GM19397 (cell line): ENCODE measurements at regions not wholly inside any gene's neighbourhood (a gene's known extent, or its start where the extent isn't known, plus 50 kb on each side); places are given as distances from the start of the nearest gene placed in this dataset.

ENCODE experiments used
- ATAC-seq: cut with Tn5 transposase; IDR thresholded peaks from one replicate; pipeline ENCODE4 v1.9.1; 2021; ENCODE audit warnings: mild to moderate bottlenecking, moderate library complexity; ENCODE audit not compliant: unreplicated experiment

DNA sequence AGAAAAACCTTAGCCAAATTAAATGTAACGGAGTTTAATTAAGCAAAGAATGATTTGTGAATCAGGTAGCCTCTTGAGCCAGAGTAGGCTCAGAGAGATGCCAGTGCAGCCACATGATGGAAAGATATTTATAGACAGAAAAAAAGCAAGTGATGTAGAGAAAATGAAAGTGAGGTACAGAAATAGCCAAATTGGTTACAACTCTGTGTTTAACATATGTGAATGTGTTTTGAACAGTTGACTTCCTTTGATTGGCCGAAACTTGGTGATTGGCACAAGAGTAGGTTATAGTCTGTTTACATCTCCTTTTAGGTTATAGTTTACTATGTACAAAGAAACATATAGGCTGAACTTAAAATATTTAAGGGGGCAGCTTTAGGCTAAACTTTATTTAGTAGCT lies 459.9 kb upstream of the BOD1L1 start:
- peak; percentile 70 for ATAC-seq

DNA sequence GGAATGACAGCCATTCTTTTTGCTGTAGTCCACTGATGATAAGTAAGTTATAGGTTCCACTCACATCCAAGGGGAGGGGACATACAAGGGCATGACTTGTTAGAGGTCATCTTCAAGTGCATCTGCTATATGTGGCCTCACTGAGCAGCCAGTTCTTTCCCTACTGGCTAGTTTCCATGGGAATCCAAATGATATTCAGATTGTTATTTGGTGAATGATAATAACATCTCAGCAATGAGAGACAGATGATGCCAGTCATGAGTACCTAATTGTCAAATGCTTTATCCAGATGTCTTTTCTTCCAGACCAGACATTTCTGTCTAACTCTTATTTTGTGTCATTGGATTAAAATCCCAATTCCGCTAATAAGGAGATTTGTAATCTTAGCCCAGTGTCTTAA lies 460.4 kb upstream of the BOD1L1 start:
- no peak for ATAC-seq

DNA sequence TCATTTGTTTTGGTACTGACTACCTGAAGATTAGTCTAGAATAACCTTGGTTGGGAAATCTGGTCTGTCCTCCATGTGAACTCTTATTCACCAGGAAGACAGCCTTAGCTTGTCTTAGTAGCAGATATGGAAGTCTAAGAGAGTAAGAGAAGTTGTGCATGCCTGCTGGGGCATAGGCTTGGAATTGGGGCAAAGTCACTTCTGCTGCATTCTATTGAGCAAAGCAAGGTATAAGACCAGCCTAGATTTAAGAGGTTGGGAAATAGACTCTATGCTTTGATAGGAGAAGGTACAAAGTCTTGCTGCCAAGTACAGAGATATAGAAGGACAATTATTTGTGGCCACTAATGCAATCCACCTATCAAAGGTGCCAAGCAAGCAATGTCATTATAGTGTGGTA lies 464.0 kb upstream of the BOD1L1 start:
- ATAC-seq: no peak

DNA sequence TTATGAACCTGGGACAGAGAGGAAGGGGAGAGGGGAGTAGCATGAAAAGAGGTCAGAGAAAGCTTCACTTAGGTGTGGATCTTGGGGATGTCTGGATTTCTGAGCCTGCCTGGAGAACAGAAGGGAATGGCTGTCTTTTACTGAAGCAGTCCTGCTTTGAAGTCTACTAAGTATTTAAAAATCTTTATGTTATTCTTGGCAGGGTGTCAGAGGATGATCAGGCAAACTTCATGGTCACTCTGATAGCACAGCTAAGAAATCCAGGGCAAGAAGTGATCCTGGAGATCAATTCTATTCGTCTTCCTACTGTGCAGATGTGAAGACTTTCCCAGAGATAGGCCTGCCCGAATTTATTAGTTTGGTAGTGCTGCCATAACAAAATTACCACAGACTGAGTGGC lies 464.4 kb upstream of the BOD1L1 start:
- ATAC-seq: no peak

- ATAC-seq: no peak
These were observed 465.2 kb upstream of the BOD1L1 start for GRCh38 chr4:14092741-14093140.

GRCh38 chr4:14095831-14096230 lies 468.3 kb upstream of the BOD1L1 start:
- no peak for ATAC-seq

- no peak for ATAC-seq
These were observed 469.0 kb upstream of the BOD1L1 start for GRCh38 chr4:14096396-14096965.

DNA sequence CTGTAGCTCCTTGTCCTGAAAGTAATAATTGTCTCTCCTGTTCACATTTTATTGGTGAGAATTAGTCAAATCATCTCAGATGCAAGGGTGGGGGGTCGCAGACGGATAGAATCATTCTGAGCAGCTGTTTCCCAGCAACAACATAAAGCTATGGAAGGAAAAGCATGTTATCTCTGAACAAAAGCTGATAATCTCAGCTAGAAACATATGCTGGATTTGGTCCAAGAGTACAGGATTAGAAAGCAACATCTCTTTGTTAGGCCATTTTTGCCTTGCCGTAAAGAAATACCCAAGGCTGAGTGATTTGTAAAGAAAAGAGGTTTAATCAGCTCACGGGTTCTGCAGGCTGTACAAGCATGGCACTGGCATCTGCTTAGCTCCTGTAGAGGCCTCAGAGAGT lies 472.8 kb upstream of the BOD1L1 start:
- ATAC-seq: no peak

GRCh38 chr4:14110407-14110806 lies 482.9 kb upstream of the BOD1L1 start:
- no peak for ATAC-seq

DNA sequence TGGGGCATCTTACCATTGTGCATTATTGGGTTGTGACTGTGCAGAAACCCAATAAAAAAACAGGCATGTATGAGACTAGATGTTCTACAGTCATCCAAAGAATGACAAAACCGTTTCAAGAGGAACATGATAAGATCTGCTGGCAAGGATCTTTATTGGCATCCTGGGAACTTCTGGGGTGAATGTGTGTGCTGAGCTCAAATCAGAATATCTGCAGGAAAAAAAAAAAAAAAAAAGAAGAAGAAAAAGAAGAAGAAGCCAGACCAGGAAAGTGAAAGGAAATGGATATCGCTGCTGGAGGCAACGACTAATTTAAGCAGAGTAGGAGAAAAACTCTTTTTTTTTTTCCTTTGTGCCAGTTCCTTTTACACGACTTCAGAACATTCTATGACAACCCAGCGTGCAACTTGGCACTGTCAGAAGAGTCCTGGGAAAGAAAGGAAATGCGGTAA lies 484.2 kb upstream of the BOD1L1 start:
- ATAC-seq: no peak

DNA sequence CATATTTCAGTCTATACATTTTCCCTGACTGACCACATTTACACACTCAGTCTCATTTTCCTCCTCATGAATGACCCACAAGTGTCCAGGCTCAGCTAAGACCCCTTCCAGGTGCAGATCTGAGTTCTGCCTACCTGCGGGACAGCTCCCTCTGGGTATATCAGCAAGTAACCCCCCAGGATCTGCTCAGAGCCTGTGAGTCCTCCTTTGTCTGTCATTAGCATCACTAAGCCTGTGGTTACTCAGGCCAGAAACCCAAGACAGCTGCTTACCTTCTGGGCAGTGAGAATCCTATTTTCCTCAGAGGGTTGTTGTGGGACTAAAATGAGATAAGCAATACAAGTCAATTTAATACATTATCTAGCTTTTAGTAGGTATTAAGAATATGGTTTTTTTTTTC lies 487.6 kb upstream of the BOD1L1 start:
- no peak for ATAC-seq

DNA sequence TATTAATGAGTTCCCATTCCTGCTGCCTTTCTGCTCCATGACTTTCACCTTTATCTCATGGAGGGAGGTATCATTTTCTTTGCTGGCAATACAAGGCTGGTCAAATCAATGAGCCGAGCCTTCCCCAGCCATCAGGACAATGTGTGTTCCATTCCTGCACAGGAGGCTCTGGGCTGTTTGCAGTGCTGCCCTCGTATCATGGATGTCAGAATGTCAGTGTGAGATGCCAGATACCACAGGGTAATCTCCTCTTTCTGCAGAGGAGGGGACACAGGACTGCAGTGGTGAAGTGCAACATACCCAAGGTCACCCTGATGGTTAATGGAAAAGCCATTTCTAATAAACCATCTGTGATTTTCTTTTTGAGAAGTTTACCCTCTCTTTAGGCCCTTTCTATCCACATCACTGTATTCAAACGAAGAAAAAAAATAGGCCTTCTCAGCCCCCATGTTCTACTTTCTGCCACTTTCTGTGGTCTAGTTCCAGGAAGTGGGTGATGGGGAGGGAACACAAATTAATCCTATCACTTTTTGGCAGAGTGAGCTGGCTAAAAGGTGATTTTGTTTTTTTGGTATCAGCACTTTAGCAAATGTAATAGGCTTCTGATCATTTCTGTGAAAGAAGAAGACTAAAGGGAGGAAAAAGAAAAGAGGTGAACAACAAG lies 490.2 kb upstream of the BOD1L1 start:
- ATAC-seq: no peak

DNA sequence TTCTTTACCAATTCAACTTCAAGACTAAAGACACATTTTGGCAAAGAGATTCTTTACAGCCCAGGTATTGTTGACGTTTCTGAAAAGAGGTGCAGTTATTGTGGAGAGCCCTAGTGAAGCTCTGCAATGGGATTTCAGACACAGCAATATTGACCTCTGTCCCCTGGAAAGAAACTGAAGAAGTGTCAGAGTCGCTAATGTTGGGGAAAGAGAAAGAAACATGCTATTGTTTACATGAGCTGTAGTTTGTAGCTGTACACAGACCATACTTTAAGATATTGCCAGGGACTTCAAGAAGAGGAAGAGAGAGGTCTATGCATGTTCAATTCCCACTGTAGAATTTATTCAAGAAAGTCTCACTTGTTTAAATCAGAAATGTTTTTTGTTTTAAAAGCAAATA lies 497.3 kb upstream of the BOD1L1 start:
- no peak for ATAC-seq

GRCh38 chr4:14125375-14126129 lies 498.0 kb upstream of the BOD1L1 start:
- ATAC-seq: peak; percentile 80

GRCh38 chr4:14130551-14130950 lies 503.0 kb upstream of the BOD1L1 start:
- no peak for ATAC-seq

- no peak for ATAC-seq
These were observed 503.8 kb upstream of the BOD1L1 start for GRCh38 chr4:14131335-14131734.

DNA sequence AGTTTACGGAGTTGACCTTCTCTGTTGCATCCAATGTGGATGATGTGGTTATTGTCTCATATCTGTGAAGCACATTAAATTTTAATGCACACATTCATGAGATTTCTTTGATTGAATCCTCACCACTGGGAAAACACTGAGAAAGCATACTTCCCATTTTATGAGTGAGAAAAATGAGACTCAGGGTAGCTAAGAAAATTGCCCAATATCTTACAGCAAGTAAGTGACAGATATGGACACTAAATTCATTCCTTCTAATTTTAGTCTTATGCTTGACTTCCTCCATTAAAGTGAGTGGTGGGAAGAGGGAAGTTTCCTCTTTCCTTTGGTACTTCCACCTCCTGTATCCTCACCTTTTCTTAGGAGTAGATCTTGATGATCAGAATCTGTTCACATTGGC lies 504.8 kb upstream of the BOD1L1 start:
- no peak for ATAC-seq

- no peak for ATAC-seq
These were observed 510.6 kb upstream of the BOD1L1 start for GRCh38 chr4:14138106-14138505.

DNA sequence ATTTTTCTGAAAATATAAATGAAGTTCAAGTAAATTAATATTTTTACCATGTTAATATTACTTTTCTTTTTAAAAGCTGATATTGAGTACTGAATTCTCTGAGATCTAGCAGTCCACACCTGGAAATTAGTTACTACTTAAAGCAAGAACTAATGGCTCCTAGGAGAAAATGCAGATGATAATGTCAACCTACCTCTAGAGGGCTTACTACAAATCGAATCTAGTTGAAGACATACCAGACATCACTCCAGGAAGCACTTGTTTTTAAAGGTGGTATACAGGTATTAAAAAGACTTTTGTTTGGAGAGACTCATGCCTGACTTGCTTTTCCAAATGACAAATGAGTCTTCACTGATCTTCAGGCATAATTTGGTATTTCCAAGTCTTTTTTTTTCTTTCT lies 516.4 kb upstream of the BOD1L1 start:
- ATAC-seq: no peak

DNA sequence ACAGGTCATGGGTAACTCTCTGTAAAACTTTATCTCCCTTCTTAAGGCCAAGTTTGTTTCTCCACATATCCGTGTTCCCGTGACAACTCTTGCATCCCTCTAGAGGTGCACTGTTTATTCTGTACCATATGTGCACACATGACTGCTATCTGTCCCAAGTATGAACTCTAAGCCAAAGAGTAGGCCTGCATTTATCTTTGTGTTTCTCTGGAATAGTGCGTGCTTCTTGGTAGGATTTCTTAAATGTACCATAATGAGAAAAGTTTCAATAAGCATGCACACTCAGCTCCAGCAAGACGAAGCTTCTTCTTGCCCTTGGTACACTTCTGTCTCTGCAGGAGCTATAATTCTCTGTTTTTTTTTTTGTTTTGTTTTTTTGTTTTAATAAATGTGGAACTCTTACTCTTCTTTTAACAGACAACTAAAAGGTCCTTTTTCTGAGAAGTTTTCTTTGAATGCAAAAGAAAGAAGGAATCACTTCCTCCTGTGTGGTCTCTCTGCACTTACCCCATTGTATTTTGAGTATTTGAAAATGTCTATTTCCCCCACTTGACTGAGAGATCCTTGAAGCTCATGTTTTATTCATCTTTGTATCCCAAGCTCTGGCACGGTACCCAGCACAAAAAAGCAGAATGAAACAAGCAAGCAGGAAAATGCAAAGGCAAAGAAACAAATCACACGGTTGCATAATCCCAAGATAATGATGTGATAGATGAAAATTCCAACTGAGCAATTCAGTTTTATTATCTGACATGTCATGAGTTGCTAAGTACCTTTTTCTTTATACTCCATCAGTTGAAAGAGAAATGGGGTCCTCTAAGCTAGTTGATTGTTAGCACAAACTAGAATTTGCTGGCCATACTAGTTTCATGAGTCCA lies 521.9 kb upstream of the BOD1L1 start:
- no peak for ATAC-seq

DNA sequence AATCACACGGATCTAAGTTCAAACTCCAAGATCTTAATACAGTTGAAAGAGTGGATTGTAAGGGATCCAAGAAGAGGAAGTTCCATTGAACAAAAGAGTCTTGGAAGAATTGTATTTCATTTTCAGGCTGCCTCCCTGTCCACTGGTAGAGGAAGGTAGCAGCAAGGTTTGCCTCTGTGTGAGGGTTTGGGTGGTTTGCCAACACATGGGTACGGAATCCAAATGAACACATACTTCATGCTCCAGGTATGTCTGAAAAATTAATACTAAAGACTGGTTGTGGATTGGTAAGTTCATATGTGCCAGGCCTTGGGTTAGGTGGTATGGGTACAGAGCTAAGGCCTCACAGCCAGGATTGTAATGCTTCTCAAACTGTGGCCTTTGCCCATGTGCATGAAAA lies 523.6 kb upstream of the BOD1L1 start:
- no peak for ATAC-seq
